PC-9 (cell line): ENCODE measurements at regions not wholly inside any gene's neighbourhood (a gene's known extent, or its start where the extent isn't known, plus 50 kb on each side); places are given as distances from the start of the nearest gene placed in this dataset.

ENCODE experiments used
- BruUV-seq: library from RNA; stranded (reverse); fragments of 400-500 nt; replicated peaks from 2 replicates; lab custom pipeline; 2021; lab: Mats Ljungman, UMichigan
- CTCF ChIA-PET: fragments of 300-600 bp; sonication (Branson Sonifier 250); formaldehyde crosslinking; loops from one replicate; lab custom pipeline; 2022; ENCODE audit warnings: antibody characterized with exemption; lab: Charles Lee
- POLR2A ChIA-PET: fragments of 300-600 bp; sonication (Branson Sonifier 250); formaldehyde crosslinking; loops from one replicate; lab custom pipeline; 2022; ENCODE audit warnings: antibody characterized with exemption; ENCODE audit not compliant: unreplicated experiment; lab: Charles Lee
- DNase-seq, 2 experiments: peaks; one replicate each; pipeline versions ENCODE4 v3.0.0 to v3.0.0-alpha.2; 2015 to 2022; ENCODE audit warnings: mixed read lengths in 1 of 2
- H2AFZ ChIP-seq: fragments of 200-600 bp; sonication (generic); 2 replicates; pipeline ENCODE4 v1.8.1; 2017; ENCODE audit warnings: antibody characterized with exemption
- H3F3A ChIP-seq: fragments of 200-600 bp; sonication (generic); 2 replicates; pipeline ENCODE4 v1.8.1; 2017; ENCODE audit warnings: antibody characterized with exemption, mild to moderate bottlenecking, low read depth; ENCODE audit not compliant: insufficient read depth
- H3K27ac ChIP-seq: fragments of 200-600 bp; sonication (generic); 2 replicates; pipeline ENCODE4 v1.6.1; 2016; ENCODE audit warnings: mixed run types
- H3K27me3 ChIP-seq: fragments of 200-600 bp; sonication (generic); 2 replicates; pipeline ENCODE4 v1.6.1; 2016; ENCODE audit warnings: low read depth, mixed run types; ENCODE audit not compliant: insufficient read depth
- H3K36me3 ChIP-seq: fragments of 200-600 bp; sonication (generic); 2 replicates; pipeline ENCODE4 v1.6.1; 2016; ENCODE audit warnings: low read depth, mixed run types
- H3K4me1 ChIP-seq: fragments of 200-600 bp; sonication (generic); replicated peaks from 2 replicates; pipeline ENCODE4 v1.6.1; 2016; ENCODE audit warnings: mixed run types; ENCODE audit not compliant: insufficient read depth
- H3K4me2 ChIP-seq: fragments of 200-600 bp; sonication (generic); 2 replicates; pipeline ENCODE4 v1.6.1; 2017; ENCODE audit warnings: mixed run types
- H3K4me3 ChIP-seq: fragments of 200-600 bp; sonication (generic); 2 replicates; pipeline ENCODE4 v1.6.1; 2016; ENCODE audit warnings: mixed run types
- H3K79me2 ChIP-seq: fragments of 200-600 bp; sonication (generic); 2 replicates; pipeline ENCODE4 v1.6.1; 2017; ENCODE audit warnings: low read depth, mixed run types
- H3K9me2 ChIP-seq: fragments of 200-600 bp; sonication (generic); 2 replicates; pipeline ENCODE4 v1.8.1; 2017; ENCODE audit warnings: mild to moderate bottlenecking; ENCODE audit not compliant: insufficient read depth
- H3K9me3 ChIP-seq: fragments of 200-600 bp; sonication (generic); 2 replicates; pipeline ENCODE4 v1.8.1; 2016; ENCODE audit warnings: low read depth; ENCODE audit not compliant: insufficient read depth
- H4K20me1 ChIP-seq: fragments of 200-600 bp; sonication (generic); 2 replicates; pipeline ENCODE4 v1.8.1; 2017; ENCODE audit not compliant: insufficient read depth
- EZH2 ChIP-seq: fragments of 200-600 bp; sonication (generic); IDR thresholded peaks from 2 replicates; pipeline ENCODE4 v1.8.0; 2017; ENCODE audit warnings: antibody characterized with exemption, low read depth
- intact Hi-C: fragments of 100-400 bp; cut with micrococcal nuclease; formaldehyde crosslinking; loops from one replicate; pipeline ENCODE4 v1.10.0; 2022; ENCODE audit not compliant: unreplicated experiment
- TF ChIP-seq, protein P1 (sequence below): fragments of 200-600 bp; sonication (generic); conservative IDR thresholded peaks from 2 replicates; pipeline ENCODE4 v1.6.1; 2017; ENCODE audit warnings: mixed run types, antibody characterized with exemption, mild to moderate bottlenecking, moderate library complexity

GRCh38 chr2:20523799-20524187 is 76.9 kb downstream of the RHOB start:
- H3K4me1 ChIP-seq, result peaks cover 41% of the 10 kb centered on the region
- H3K27ac ChIP-seq, result no peak overlapping the region
- H2AFZ ChIP-seq, result no peak overlapping the region
- no peaks in the 10 kb centered on the region for H3K79me2 ChIP-seq
- TF ChIP-seq, protein P1, sequence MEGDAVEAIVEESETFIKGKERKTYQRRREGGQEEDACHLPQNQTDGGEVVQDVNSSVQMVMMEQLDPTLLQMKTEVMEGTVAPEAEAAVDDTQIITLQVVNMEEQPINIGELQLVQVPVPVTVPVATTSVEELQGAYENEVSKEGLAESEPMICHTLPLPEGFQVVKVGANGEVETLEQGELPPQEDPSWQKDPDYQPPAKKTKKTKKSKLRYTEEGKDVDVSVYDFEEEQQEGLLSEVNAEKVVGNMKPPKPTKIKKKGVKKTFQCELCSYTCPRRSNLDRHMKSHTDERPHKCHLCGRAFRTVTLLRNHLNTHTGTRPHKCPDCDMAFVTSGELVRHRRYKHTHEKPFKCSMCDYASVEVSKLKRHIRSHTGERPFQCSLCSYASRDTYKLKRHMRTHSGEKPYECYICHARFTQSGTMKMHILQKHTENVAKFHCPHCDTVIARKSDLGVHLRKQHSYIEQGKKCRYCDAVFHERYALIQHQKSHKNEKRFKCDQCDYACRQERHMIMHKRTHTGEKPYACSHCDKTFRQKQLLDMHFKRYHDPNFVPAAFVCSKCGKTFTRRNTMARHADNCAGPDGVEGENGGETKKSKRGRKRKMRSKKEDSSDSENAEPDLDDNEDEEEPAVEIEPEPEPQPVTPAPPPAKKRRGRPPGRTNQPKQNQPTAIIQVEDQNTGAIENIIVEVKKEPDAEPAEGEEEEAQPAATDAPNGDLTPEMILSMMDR, result no peak
- no peak for TF ChIP-seq EZH2
- BruUV-seq, result no TSS peak
- no peak for DNase-seq
- H3K9me3 ChIP-seq, result no peaks in the 10 kb centered on the region
- peaks cover 28% of the 10 kb centered on the region for H3F3A ChIP-seq
- H4K20me1 ChIP-seq, result no peaks in the 10 kb centered on the region
- no peaks in the 10 kb centered on the region for H3K36me3 ChIP-seq
- no peak overlapping the region for H3K4me3 ChIP-seq
- POLR2A ChIA-PET, result no interaction called here
- no peak overlapping the region for H3K4me2 ChIP-seq
- no peaks in the 10 kb centered on the region for H3K27me3 ChIP-seq
- no peaks in the 10 kb centered on the region for H3K9me2 ChIP-seq
- intact Hi-C loops, result no loop called here
- CTCF ChIA-PET, result interaction anchor here (0.5 kb wide), 1 partner anchor 151 kb away, joined by 6 read pairs; no protein-coding TSS in a partner anchor

GRCh38 chr2:20524412-20525040 is 77.7 kb downstream of the RHOB start:
- Histone ChIP-seq H3K27ac (0 out of 2 replicates have a peak overlapping the region, but pooled peaks have one; percentile 6), H3K4me2 (peak overlapping the region; percentile 67), H4K20me1 (no peaks in the 10 kb centered on the region), H3F3A (peaks cover 28% of the 10 kb centered on the region), H3K79me2 (no peaks in the 10 kb centered on the region), H3K4me1 (peaks cover 41% of the 10 kb centered on the region), H3K9me2 (no peaks in the 10 kb centered on the region), H3K9me3 (no peaks in the 10 kb centered on the region), H3K27me3 (no peaks in the 10 kb centered on the region), H2AFZ (no peak overlapping the region), H3K4me3 (no peak overlapping the region), H3K36me3 (no peaks in the 10 kb centered on the region)
- TF ChIP-seq, protein P1, result no peak
- no peak for TF ChIP-seq EZH2
- intact Hi-C loops, result loop anchor here (1.0 kb wide), 4 partner anchors 28 to 110 kb away; partner anchors contain the start of gene RHOB
- ChIA-PET POLR2A (interaction anchor here (2.3 kb wide), 1 partner anchor 77 kb away, joined by 16 read pairs; the partner anchor contains the start of gene RHOB), CTCF (no interaction called here)
- no TSS peak for BruUV-seq
- DNase-seq, result no peak

DNA sequence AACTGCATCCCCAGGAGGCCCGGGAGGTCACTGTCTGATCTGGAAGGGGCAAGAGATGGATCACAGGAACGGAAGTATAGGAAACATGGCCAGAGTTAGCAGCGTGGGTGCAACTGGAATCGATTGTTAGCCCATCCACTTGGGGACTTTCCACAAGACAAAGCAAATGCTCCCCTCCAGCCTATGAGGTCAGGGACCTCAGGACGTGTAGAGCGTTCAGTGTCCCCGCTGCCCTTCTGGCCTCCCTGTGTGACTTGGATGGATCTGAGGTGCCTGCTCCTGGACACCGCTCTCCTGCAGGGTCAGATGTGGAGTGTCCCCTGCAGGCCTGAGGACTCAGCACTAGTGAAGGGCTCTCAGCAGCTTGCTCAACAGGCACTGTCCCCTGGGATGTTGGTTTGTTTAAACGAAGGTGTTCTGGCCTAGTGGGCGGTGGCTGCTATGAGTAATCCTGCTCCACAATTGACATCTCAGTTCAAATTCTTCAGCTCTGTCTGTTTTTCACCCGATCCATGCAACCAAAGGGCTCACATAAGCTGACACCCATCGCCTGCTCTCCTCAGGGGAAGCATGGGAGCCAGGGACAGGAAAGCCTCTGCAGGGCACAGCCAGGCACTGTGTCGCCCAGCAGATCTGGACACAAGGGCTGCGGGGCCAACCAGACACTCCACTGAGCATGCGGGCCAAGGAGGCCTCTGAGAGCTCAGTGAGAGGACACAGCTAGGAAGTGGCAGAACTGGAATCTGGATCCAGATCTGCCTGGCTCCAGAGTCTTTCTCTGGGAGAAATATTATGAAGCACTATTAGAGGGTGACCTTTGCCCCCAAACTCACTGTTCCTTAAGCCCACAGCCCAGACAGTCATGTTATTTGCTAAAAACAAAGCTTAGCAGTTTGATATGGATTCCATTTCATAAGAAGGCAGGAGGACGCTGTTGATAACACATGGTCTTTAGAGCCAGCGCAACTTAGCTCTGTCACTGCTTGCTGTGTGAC is 78.5 kb downstream of the RHOB start:
- no peak for TF ChIP-seq EZH2
- Histone ChIP-seq H3K27ac (peak overlapping the region; percentile 70), H3K27me3 (no peaks in the 10 kb centered on the region), H3K9me2 (no peaks in the 10 kb centered on the region), H3F3A (peaks cover 28% of the 10 kb centered on the region), H3K4me1 (peaks cover 41% of the 10 kb centered on the region), H3K9me3 (no peaks in the 10 kb centered on the region), H3K4me2 (peak overlapping the region; percentile 67), H3K79me2 (no peaks in the 10 kb centered on the region), H3K4me3 (no peak overlapping the region), H2AFZ (no peak overlapping the region), H3K36me3 (no peaks in the 10 kb centered on the region), H4K20me1 (no peaks in the 10 kb centered on the region)
- intact Hi-C loops, result loop anchor here (1.0 kb wide), 4 partner anchors 29 to 109 kb away; partner anchors contain the start of gene RHOB
- POLR2A ChIA-PET, result interaction anchor here (0.6 to 2.3 kb wide), 4 partner anchors 61 to 78 kb away, joined by 4 to 16 read pairs (median 10); partner anchors contain the start of gene RHOB
- CTCF ChIA-PET, result interaction anchor here (0.6 kb wide), 1 partner anchor 15 kb away, joined by 3 read pairs; no protein-coding TSS in a partner anchor
- no TSS peak for BruUV-seq
- peak; percentile 68 to 94 for DNase-seq
